ENCODE measurements at regions not wholly inside any gene's neighbourhood (a gene's known extent, or its start where the extent isn't known, plus 50 kb on each side); places are given as distances from the start of the nearest gene placed in this dataset.

DNA sequence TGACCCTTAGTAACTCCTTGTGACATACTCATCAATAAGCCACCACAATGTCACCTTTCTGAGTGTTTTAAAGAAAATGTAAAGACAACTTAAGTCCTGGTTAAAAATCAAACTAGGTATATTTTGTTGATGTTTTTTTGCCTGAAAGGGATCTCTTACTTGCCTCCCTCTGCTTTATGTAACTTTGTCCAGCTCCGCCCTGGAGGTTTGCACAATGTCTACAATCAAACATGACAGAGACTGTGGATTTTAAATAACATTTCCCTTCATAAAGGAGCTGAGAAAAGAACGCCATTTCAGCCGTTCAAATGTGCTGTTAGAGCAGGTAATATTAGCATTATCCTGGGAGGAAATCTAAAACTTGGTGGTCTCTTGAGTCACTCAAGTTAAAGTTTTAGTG, 613.9 kb downstream of the SOX5 start:
- TF ChIP-seq CTCF (IDR thresholded peaks at IDR 0.05 in 8 of 11, conservative IDR thresholded peaks at IDR 0.05 in 3 of 11), result no peak
- no peak for TF ChIP-seq POLR2A (IDR thresholded peaks at IDR 0.05)

Measured in spleen (tissue), 7 donors.